Retina (tissue), 1 donor: ENCODE measurements at regions not wholly inside any gene's neighbourhood (a gene's known extent, or its start where the extent isn't known, plus 50 kb on each side); places are given as distances from the start of the nearest gene placed in this dataset.
"Not testable (repeated sequence)": the region's sequence is repeated elsewhere in the genome, so short reads cannot be mapped to it uniquely, and the experiment has no call there.

Source experiments
- DNase-seq: peaks from one replicate; pipeline ENCODE4 v3.0.0-alpha.2; 2016

GRCh38 chr18:73614812-73615211 lies 532.8 kb downstream of the FBXO15 start:
- DNase-seq, result no peak

GRCh38 chr18:73613706-73614340 lies 533.8 kb downstream of the FBXO15 start:
- no peak for DNase-seq

- DNase-seq, result no peak
Observed at GRCh38 chr18:73597832-73598615, 549.6 kb downstream of the FBXO15 start.

GRCh38 chr18:73594749-73595148 lies 552.9 kb downstream of the FBXO15 start:
- DNase-seq, result no peak

GRCh38 chr18:73593207-73593606 lies 554.4 kb downstream of the FBXO15 start:
- no peak for DNase-seq

- no peak for DNase-seq
Observed at GRCh38 chr18:73590950-73591349, 556.7 kb downstream of the FBXO15 start.

GRCh38 chr18:73579698-73580097 lies 567.9 kb downstream of the FBXO15 start:
- DNase-seq, result no peak

GRCh38 chr18:73577365-73577764 lies 570.3 kb downstream of the FBXO15 start:
- no peak for DNase-seq

GRCh38 chr18:73563901-73564472 lies 583.6 kb downstream of the FBXO15 start:
- DNase-seq, result no peak

- no peak for DNase-seq
Observed at GRCh38 chr18:73563345-73563744, 584.3 kb downstream of the FBXO15 start.

- DNase-seq, result no peak
Observed at GRCh38 chr18:73556904-73557303, 590.7 kb downstream of the FBXO15 start.

GRCh38 chr18:73552171-73552570 lies 595.5 kb downstream of the FBXO15 start:
- DNase-seq, result no peak

- DNase-seq, result no peak
Observed at GRCh38 chr18:73551211-73551610, 596.4 kb downstream of the FBXO15 start.

- DNase-seq, result no peak
Observed at GRCh38 chr18:73549236-73549635, 598.4 kb downstream of the FBXO15 start.

- no peak for DNase-seq
Observed at GRCh38 chr18:73545472-73545871, 602.2 kb downstream of the FBXO15 start.

GRCh38 chr18:73544617-73545016 lies 603.0 kb downstream of the FBXO15 start:
- no peak for DNase-seq

- no peak for DNase-seq
Observed at GRCh38 chr18:73544032-73544431, 603.6 kb downstream of the FBXO15 start.

- no peak for DNase-seq
Observed at GRCh38 chr18:73535990-73536389, 611.6 kb downstream of the FBXO15 start.

- DNase-seq, result no peak
Observed at GRCh38 chr18:73535189-73535588, 612.4 kb downstream of the FBXO15 start.

GRCh38 chr18:73531601-73532000 lies 616.0 kb downstream of the FBXO15 start:
- no peak for DNase-seq

- no peak for DNase-seq
Observed at GRCh38 chr18:73528066-73528465, 619.6 kb downstream of the FBXO15 start.

GRCh38 chr18:73520229-73520628 lies 627.4 kb downstream of the FBXO15 start:
- no peak for DNase-seq

GRCh38 chr18:73516056-73516455 lies 631.6 kb downstream of the FBXO15 start:
- DNase-seq, result not testable (repeated sequence)

GRCh38 chr18:73514449-73514848 lies 633.2 kb downstream of the FBXO15 start:
- DNase-seq, result no peak
